HFF-Myc (cell line): ENCODE measurements at regions not wholly inside any gene's neighbourhood (a gene's known extent, or its start where the extent isn't known, plus 50 kb on each side); places are given as distances from the start of the nearest gene placed in this dataset.

ENCODE experiments used
- DNase-seq: peaks from one replicate; pipeline ENCODE4 v3.0.0-alpha.2; 2011; ENCODE audit warnings: low read depth; ENCODE audit errors: extremely low read depth
- H3K4me3 ChIP-seq: replicated peaks from 2 replicates; pipeline ENCODE4 v1.5.1; 2011; ENCODE audit warnings: low read depth, mild to moderate bottlenecking, control low read depth, low read length
- TF ChIP-seq, protein P1 (sequence below): IDR thresholded peaks from 2 replicates; pipeline ENCODE4 v1.5.1; 2012; ENCODE audit warnings: mild to moderate bottlenecking, low read depth, low read length, control low read depth; ENCODE audit errors: missing control alignments

GRCh38 chrX:84611843-84612636 is 109.8 kb upstream of the HDX start:
- no peak overlapping the region for H3K4me3 ChIP-seq
- TF ChIP-seq, protein P1, sequence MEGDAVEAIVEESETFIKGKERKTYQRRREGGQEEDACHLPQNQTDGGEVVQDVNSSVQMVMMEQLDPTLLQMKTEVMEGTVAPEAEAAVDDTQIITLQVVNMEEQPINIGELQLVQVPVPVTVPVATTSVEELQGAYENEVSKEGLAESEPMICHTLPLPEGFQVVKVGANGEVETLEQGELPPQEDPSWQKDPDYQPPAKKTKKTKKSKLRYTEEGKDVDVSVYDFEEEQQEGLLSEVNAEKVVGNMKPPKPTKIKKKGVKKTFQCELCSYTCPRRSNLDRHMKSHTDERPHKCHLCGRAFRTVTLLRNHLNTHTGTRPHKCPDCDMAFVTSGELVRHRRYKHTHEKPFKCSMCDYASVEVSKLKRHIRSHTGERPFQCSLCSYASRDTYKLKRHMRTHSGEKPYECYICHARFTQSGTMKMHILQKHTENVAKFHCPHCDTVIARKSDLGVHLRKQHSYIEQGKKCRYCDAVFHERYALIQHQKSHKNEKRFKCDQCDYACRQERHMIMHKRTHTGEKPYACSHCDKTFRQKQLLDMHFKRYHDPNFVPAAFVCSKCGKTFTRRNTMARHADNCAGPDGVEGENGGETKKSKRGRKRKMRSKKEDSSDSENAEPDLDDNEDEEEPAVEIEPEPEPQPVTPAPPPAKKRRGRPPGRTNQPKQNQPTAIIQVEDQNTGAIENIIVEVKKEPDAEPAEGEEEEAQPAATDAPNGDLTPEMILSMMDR, result no peak
- no peak for DNase-seq

DNA sequence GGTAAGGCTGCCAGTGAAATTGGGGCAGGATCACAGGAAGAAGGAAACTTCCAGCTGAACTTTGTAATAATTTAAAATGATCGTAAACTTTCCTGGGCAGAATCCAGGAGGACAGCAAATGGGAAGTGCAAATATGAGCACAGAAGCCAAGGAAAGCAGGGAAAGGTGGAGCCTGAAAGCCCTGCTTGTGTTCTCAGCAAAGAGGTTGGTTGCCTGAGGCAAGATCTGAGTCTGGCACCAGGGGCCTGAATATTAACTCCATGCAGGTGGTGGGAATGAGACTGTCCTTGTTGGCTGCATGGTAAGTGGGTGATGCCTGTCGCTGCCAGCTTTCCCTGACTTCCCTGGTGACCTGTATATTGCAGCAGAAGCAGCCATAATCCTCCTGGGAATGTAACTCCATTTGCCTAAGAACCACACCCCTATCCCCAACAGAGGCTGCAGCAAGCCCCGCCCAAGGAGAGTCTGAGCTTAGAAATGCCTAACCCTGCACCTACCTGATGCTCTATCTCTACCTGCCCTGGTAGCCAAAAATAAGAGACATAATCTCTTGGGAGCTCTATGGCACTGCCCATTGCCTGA is 132.0 kb upstream of the HDX start:
- TF ChIP-seq, protein P1, result no peak
- DNase-seq, result no peak
- H3K4me3 ChIP-seq, result no peak overlapping the region

DNA sequence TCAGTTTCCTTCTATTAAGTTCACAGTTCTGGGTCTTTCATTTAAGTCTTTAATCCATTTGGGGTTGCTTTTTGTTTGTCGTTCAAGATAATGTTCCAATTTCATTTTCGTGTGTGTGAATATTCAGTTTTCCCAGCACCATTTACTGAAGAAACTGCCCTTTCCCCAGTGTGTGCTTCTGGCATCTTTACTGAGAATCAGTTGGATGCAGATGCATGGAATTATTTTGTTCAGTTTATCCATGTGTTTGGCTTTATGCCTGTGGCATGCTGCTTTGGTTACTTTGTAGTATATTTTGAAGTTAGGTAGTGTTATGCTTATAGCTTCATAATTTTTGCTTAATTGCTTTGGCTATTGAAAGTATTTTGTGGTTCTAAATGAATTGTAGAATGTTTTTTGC is 163.8 kb upstream of the HDX start:
- H3K4me3 ChIP-seq, result no peak overlapping the region
- TF ChIP-seq, protein P1, result no peak
- no peak for DNase-seq

DNA sequence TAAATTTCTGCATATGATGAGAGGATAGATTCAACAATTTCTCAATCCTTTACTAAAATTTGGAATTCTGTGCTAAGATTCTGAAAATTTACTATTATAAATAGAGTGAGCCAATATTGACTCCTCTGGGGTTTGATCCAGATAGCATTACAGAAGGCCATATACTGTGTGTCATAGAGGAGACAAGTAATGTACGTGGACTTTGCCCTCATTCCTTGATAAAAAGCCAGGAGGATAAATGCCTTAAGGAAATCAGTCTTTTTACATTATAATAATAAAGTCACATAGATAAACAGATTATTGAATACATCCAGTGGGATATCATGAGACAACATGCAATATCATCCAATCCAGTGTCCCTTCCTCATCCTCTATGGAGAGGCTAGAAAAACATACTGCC is 188.0 kb upstream of the HDX start:
- H3K4me3 ChIP-seq, result no peak overlapping the region
- no peak for DNase-seq
- TF ChIP-seq, protein P1, result no peak

GRCh38 chrX:84709987-84710386 is 207.7 kb upstream of the HDX start:
- H3K4me3 ChIP-seq, result no peak overlapping the region
- TF ChIP-seq, protein P1, result no peak
- no peak for DNase-seq

GRCh38 chrX:84710611-84711010 is 208.4 kb upstream of the HDX start:
- H3K4me3 ChIP-seq, result no peak overlapping the region
- TF ChIP-seq, protein P1, result no peak
- DNase-seq, result no peak
